D341Med (cell line): ENCODE measurements at regions not wholly inside any gene's neighbourhood (a gene's known extent, or its start where the extent isn't known, plus 50 kb on each side); places are given as distances from the start of the nearest gene placed in this dataset.

Experiments used
- DNase-seq: peaks from one replicate; pipeline ENCODE4 v3.0.0; 2012; ENCODE audit warnings: low spot score

DNA sequence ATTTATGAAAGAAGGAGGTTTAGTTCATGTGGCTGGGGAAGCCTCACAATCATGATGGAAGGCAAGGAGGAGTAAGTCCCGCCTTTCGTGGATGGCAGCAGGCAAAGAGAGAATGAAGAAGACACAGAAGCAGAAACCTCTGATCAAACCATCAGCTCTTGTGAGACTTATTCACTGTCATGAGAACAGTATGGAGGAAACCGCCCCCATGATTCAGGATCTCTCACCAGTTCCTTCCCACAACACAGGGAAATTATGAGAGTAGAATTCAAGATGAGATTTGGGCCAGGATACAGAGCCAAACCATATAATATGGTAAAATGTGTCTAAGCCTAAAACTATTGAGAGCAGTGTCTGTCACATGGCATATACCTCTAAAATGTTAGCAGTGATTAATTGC lies 503.8 kb upstream of the CCDC179 start:
- DNase-seq: no peak

DNA sequence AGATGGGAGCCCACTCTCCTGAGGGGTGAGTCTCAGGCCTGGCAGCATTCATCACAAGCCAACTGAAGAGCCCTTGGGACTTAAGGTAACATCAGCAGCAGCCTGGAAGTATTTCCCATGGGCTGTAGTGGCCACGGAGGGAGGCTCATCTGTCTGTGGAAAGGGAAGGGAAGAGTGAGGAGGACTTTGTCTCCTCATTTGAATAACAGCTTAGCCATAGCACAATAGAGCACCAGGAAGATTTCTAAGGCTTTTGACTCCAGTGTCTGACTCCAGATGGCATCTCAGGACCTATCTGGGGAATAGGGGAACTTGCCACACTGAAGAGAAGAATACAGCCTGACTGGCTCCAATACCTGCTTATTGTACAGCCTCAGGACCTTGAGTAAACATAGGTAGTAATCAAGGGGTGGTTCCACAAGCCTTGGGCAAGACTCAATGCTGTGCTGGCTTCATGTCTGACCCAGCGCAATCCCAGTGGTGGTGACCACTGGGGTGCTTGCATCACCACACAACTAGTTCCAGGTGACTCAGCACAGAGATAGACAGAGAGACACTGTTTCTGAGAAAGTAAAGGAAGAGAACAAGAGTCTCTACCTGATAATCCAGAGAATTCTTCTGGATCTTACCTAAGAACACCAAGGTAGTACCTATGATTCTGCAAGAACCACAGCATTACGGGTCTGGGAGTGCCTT lies 510.5 kb upstream of the CCDC179 start:
- no peak for DNase-seq

DNA sequence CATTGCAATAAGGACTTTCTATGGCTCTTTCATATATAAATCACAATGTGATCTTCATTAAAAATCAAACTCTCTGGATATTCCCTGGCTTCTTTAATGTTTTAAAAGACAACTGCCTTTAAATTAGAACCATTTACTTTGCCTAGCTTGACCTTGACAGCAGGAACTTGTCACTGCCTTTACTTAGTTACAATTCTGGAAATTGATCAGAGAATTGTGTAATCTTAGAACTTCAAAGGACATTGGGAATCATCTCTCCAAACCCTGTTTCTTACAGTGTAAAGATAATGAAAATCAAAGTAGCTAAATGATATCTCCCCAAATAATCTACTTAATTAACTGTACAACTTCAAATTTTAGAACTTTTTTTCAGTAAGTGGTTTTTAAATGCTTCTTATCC lies 517.6 kb upstream of the CCDC179 start:
- no peak for DNase-seq

DNA sequence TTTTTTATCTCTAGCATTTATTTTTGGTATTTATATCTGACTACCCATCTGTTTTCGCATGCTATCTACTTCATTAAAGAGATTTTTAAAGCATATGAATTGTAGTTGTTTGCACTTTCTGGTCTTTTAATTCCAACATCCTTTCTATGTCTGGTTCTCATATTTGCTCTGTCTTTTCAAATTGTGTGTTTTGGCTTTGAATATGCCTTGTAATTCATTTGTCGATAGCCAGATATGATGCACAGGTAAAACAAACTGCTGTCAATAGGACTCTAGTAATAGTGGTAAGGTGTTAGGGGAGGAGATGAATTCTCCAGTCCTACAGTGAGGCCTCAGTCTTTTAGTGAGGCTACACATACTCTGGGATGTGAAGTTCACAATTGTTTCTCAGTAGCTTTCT lies 530.8 kb upstream of the CCDC179 start:
- DNase-seq: no peak

DNA sequence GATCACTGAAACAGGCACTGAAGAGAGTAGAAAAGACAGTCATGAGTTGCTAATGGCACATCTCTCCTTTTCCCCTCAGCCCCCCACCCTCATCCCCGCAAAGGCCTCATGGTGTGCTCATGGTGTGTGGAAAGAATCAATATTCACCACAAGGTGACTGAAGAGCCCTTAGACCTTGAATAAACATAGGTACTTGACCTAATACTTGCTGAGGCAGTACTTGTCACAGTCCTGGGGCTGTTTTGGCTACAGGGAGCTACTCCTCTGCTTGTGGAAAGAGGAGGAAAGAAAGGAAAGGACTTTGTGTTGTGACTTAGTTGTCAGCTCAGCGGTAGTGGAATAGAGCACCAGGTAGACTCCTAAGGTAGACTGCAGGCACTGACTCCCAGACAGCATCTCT lies 537.8 kb upstream of the CCDC179 start:
- no peak for DNase-seq

DNA sequence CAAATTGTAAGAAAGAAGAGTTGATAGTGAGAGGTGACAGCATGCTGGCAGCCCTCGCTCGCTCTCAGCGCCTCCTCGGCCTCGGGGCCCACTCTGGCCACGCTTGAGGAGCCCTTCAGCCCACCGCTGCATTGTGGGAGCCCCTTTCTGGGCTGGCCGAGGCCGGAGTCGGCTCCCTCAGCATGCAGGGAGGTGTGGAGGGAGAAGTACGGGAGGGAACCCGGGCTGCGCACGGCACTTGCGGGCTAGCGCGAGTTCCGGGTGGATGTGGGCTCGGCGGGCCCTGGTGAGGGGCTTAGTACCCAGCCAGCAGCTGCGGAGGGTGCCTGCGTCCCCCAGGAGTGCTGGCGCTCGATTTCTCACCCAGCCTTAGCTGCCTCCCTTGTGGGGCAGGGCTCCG lies 539.7 kb upstream of the CCDC179 start:
- DNase-seq: no peak

DNA sequence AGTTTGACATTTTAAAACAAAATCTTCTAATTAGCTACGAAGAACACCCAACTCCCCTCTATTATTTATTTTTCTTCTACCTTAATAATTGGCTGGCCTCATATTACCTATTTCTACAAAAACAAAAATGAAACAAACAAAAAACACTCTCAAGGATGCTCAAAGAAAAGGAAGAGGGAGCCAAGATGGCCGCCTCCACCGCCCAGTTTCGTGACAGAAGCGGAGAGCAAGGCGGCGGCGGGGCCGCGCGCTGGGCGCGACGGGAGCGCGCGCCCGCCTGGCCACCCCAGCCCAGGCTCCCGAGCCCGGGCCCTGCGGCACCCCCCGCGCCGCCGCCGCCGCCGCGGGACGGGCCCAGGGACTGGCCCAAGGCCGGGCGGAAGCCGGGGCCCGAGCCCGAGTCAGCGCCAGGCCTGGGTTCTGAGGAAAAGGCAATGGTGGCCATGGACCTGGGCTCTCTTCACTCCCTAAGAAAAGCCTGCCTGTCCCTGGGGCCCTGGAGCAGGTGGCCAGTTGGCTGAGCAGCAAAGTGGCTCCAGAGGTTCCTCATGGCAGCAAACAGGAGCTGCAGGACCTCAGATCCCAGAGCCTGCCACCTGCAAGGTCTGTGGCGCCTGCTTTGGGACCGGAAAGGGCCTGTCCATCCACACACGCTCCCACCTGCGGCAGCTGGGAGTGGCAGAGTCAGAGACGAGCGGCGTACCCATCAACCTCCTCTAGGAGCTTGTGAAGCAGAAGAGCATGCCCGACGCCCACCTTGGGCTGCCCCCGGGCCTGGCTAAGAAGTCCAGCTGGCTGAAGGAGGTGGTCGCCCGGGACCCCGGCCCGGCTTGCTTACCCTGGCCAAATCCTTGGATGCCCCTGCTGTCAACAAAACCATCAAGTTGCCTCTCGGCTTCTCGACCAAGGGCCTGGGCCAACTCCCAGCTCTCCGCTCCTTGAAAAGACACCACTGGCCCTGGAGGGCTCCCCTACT lies 543.2 kb upstream of the CCDC179 start:
- peak; percentile 13 for DNase-seq

DNA sequence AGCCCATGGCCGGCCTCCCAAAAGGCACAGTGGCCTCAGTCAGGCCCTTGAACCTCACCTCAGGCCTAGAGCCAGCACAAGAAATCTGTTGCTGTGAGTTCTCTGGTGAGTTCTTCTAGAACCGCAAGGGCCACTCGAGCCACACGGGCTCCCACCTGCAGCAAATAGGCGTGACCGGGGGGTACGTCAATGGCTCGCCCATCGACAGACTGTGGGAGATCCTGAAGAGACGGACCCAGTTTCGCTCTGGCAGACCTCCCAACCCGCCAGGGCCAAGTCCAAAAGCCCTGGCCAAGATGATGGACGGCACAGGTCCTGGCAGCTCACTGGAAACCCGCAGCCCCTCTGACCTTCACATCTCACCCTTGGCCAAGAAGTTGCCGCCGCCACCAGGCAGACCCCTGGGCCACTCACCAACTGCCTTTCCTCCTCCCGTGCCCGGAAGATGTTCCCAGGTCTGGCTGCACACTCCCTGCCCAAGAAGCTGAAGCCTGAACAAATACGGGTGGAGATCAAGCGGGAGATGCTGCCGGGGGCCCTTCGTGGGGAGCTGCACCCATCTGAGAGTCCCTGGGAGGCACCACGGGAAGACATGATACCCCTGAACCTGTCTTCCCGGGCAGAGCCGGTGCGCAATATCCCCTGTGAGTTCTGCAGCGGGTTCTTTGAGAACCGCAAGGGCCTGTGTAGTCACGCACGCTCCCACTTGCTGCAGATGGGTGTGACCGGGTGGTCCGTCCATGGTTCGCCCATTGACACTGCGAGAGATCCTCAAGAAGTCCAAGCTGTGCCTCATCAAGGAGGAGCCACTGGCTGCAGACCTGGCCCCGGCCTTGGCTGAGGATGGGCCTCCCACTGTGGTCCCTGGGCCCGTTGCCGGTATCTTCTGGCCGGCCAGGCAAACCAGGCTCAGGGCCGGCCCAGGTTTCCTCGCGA lies 544.2 kb upstream of the CCDC179 start:
- peak; percentile 6 for DNase-seq

DNA sequence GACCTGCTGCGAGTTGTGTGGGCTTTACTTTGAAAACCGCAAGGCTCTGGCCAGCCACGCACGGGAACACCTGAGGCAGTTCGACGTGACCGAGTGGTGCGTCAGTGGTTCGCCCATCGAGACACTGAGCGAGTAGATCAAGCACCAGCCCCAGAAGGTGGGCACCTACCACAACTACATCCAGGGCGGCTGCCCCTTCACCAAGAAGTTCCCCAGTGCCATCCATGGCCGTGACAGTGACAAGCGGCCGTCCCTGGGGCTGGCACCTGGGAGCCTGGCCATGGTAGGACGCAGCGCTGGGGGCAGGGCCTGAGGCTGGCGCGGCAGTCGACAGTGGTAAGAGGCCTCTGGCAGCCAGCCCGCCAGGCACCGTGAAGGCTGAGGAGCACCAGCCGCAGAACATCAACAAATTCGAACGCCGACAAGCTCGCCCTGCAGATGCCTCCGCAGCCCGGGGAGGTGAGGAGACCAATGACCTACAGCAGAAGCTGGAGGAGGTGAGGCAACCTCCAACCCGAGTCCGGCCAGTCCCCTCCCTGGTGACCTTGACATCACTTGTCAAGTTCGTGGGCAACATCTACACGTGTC lies 545.2 kb upstream of the CCDC179 start:
- DNase-seq: no peak

DNA sequence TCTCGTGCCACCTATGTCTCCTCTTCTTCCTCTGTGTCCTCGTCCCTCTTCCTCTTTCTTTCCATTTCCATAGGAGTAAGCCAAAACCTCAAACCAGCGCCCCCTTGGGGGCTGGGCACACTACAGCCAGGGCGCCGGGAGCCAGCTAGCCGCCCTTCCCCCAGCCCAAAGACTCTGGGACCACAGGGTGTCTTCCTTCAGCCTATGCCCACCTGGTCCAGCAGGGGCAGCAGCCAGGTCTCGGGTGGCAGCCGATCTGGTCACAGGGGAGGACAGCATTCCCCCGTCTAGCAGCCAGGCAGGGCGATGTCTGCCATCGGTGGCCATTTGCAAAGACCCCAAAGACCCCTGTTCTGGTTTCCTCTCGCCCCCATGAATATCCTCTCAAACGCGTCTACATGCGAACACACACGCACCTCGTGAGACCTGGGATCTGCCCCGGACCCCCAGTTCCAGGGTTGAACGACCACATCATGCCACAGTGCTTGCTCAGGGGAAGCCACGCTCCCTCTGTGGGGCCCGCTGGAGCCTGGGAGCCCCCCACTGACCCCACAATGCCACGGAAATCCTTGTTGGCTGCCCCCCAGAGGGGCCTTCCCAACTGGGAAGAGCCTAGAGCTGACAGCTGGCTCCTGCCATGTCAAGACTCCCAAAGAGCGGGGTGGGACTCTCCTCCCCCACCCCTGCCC lies 546.0 kb upstream of the CCDC179 start:
- DNase-seq: peak; percentile 5

DNA sequence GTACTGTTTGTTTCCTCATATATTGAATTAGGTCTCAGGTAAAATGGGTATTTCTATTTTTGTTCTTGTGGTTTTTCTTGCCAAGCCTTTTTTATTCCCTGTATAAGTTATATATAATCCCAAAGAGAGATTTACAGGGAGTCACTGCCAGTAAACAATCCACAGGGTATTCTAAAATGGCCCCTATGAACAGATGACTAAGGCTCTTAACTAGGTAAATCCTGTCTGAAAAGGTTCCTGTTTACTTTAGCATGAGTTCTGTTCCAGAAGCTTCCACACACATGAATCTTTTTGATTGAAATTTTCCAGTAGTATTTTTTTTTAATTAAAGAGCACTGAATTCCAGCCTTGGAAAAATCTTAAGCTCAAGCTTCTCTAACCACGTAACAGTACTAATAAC lies 552.8 kb upstream of the CCDC179 start:
- DNase-seq: no peak

DNA sequence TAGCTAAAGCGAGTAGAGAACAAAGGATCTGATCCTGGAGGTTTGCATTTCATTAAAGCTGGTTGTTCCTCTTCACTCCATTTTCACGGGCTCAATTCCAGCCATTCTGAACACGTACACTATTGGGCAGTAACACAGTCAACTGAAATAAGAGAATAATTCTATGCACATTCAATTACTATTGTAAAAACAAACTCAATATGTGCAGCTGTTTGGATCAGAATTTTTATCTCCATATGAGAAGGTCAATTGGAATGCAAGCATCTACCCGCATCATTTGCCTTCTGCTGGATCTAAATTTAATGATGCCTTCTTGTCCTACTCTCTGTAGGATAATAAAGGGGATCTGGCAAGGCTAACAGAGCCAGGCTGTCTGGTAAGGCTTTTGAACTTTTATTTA lies 562.8 kb upstream of the CCDC179 start:
- no peak for DNase-seq

DNA sequence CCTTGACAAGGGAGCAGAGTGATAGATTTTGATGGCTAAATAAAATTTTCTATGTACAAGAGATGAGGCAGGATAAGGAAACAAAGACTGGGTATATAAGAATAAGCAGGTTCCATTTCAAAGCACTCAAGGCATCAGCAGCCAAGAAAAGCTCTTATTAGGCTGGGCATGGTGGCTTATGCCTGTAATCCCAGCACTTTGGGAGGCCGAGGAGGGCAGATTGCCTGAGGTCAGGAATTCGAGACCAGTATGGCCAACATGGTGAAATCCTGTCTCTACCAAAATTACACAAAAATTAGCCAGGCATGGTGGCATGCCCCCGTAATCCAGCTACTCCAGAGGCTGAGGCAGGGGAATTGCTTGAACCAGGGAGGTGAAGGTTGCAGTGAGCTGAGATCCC lies 563.4 kb upstream of the CCDC179 start:
- no peak for DNase-seq

DNA sequence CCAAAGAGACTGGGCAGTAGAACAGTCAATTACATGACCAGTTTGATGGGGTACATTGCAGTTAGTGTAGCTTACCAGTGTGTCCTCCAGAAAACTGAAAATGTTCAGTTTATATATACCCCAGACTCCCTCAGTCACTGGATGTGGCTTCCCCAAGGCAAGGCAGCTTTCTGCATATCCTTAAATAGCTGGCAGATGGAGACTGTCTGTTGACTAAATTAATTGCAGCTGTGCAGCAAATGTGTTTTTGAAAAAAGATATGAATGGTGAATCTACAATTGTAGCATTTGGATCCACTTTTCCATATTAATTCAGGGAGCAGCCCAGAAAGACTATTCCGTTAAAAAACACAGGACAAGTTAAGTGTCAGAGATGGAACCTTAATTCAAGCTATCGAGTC lies 565.1 kb upstream of the CCDC179 start:
- no peak for DNase-seq

DNA sequence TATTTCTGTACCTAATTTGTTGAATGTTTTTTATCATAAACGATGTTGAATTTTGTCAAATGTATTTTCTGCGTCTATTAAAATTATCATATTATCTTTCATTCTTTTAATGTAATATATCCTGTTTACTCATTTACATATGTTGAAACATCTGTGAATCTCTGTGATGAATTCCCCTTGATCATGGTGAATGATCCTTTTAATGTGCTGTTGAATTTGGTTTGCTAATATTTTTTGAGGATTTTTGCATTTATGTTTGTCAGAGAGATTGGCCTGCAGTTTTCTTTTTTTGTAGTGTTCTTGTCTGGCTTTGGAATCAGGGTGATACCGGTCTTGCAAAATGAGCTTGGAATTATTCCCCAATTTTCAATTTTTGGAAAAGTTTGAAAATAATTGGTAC lies 569.3 kb upstream of the CCDC179 start:
- DNase-seq: no peak

DNA sequence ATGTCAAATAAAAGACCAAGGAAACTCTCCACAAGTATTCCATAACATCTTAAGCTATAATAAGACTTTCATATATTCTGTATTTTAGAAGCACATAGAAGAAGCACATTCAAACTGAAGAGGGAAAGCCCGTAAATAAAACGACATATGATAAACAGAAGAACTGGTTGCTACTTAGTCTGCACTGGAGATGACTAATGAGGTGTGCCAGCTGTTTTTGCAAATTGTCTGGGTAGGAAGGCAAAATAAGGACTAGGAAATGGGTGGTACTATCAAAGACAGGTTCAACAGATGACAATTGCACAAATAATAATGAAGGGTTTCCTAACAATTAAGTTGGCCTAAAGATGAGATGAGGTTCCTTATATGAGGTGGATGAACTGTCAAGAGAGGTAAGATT lies 593.2 kb upstream of the CCDC179 start:
- DNase-seq: no peak

DNA sequence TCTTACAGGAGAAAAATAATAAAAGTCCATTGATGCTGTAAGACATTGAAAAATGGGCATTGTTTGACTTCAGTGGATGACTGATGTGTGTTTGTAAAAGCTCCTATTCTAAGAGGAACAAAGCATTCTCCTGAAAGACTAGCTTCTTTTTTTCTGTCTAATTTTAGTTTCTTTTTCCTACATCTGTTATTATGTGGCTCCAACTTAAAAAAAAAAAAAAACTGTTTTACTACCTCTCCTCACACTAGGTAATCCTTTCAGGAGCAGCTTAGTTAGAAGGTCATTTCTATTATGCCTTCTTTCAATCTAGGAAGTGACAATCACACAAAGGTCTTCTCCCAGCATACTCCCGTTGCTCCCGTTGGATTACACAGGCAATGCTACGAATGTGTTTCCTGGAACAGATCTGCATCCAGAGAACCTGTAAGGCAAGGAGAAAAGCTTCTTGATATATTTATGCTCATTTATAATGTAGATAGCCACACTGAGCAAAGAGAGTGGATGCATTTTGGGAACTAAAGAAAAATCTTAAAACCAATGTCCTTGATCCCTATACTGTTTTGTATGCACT lies 595.1 kb upstream of the CCDC179 start:
- no peak for DNase-seq

DNA sequence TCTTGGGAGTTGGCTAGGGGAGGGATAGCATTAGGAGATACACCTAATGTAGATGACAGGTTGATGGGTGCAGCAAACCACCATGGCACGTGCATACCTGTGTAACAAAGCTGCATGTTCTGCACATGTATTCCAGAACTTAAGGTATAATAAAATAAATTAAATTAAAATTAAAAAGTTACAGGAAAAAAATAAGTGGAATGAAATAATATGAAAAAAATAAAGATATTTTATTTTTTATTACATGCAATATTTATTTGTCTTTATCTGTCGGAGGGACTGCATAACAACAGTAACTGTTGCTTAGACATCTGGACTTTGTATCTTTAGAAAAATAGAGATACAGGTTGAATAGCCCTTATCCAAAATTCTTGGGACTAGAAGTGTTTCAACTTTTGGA lies 597.4 kb upstream of the CCDC179 start:
- no peak for DNase-seq

DNA sequence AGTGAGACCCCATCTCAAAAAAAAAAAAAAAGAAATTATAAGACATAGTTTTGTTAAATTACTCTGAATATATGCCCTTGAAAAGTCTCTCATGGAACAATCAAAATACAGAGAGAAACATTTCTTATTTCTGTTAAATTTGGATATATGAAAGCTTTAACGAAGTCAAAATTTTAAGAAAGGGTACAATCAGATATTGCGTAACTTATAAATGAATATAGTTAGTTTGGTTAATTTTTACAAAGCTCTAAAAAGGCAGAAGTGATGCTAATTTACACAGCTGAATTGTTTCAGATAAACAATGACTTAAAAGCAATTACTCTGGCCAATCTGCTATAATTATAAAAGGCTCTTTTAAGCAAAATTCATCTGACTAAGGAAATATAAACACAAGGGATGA lies 611.6 kb upstream of the CCDC179 start:
- no peak for DNase-seq

DNA sequence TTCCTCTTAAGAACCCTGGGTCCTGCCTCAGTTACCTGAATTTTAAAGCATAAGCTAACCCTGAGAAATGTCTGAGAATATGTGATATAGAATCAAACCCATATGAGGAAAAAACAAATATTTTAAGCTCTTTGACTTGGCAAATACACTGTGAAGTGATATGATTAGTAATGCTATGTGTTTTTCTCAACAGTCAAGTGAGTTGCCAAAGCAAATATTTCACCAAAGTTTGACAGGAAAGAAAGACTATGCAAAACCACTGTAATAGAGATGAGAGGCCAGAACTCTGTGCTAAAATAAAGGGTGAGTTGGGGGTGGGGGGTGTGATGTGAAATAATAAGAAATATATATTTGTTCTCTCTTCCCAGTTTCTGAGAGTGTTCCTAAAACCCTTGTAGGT lies 613.5 kb upstream of the CCDC179 start:
- DNase-seq: no peak

DNA sequence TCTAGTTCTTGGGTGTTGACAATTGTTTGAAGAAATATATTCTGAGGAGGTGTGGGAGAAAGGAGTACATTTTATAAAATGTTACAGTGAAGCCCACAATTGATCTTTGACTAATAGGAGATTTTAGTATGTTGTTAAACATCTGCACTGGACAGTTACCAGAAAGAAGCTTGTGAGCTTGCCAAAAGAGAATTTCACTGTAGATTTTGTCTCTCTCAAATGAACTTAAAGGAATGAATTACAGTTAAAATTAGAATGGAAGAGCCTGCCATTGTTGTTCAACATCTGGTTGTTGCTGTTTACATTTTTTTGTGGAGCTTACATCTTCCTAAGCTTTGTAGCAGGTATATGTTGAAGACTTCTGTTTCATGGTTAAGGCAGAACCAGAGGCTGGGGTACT lies 620.5 kb upstream of the CCDC179 start:
- DNase-seq: no peak
